SK-N-SH (cell line): ENCODE measurements at regions not wholly inside any gene's neighbourhood (a gene's known extent, or its start where the extent isn't known, plus 50 kb on each side); places are given as distances from the start of the nearest gene placed in this dataset.

Experiments used
- CTCF ChIA-PET: fragments of 300-600, 350-600 bp; formaldehyde crosslinking; extraction: SDS; loops from one replicate; lab custom pipeline; 2021; lab: Yijun Ruan, JAX
- POLR2A ChIA-PET: fragments of 350-600 bp; sonication (Branson Sonifier 250); formaldehyde crosslinking; extraction: SDS; loops from one replicate; lab custom pipeline; 2020; ENCODE audit warnings: antibody characterized with exemption, inconsistent platforms; lab: Yijun Ruan, JAX
- DNase-seq: peaks from one replicate; pipeline ENCODE4 v3.0.0; 2012
- H2AFZ ChIP-seq: fragments of 200-600 bp; sonication (generic); 2 replicates; pipeline ENCODE4 v1.8.1; 2016; ENCODE audit warnings: antibody characterized with exemption, mild to moderate bottlenecking, low read depth
- H3F3A ChIP-seq: fragments of 200-600 bp; sonication (generic); replicated peaks from 2 replicates; pipeline ENCODE3; 2016; ENCODE audit warnings: antibody characterized with exemption, mild to moderate bottlenecking; ENCODE audit not compliant: insufficient read depth
- H3K27ac ChIP-seq, 2 experiments: fragments of 200-500 bp in 1 of 2; fragments of 200-600 bp in 1 of 2; sonication (Bioruptor generic) in 1 of 2; sonication (generic), shearing (Covaris generic) in 1 of 2; 2 replicates each; pipeline versions ENCODE4 v1.5.1 to v1.6.1; 2014 to 2016; ENCODE audit warnings: low read depth in 2 of 2, inconsistent platforms in 1 of 2, low read length in 1 of 2, mild to moderate bottlenecking in 1 of 2, mixed read lengths in 1 of 2
- H3K27me3 ChIP-seq: fragments of 200-600 bp; sonication (generic), shearing (Covaris generic); 2 replicates; pipeline ENCODE4 v1.6.1; 2016; ENCODE audit warnings: mixed run types; ENCODE audit not compliant: insufficient read depth
- H3K36me3 ChIP-seq, 2 experiments: fragments of 200-500 bp in 1 of 2; fragments of 200-600 bp in 1 of 2; sonication (Bioruptor generic) in 1 of 2; sonication (generic) in 1 of 2; replicated peaks in 1 of 2; 2 replicates each; pipeline versions ENCODE3 to v1.5.1; 2014 to 2016; ENCODE audit warnings: low read length in 1 of 2, mild to moderate bottlenecking in 1 of 2; ENCODE audit not compliant: insufficient read depth in 2 of 2, control insufficient read depth in 1 of 2
- H3K4me1 ChIP-seq, 2 experiments: fragments of 200-500 bp in 1 of 2; fragments of 200-600 bp in 1 of 2; sonication (Bioruptor generic) in 1 of 2; sonication (generic), shearing (Covaris generic) in 1 of 2; 2 replicates each; pipeline versions ENCODE4 v1.5.1 to v1.6.1; 2014 to 2016; ENCODE audit warnings: low read depth in 1 of 2, low read length in 1 of 2, mixed run types in 1 of 2; ENCODE audit not compliant: insufficient read depth in 2 of 2, control insufficient read depth in 1 of 2
- H3K4me2 ChIP-seq: fragments of 200-600 bp; sonication (generic), shearing (Covaris generic); 2 replicates; pipeline ENCODE4 v1.6.1; 2017; ENCODE audit warnings: mixed run types
- H3K4me3 ChIP-seq, 2 experiments: fragments of 200-500 bp in 1 of 2; fragments of 200-600 bp in 1 of 2; sonication (Bioruptor generic) in 1 of 2; sonication (generic), shearing (Covaris generic) in 1 of 2; 2 replicates each; pipeline versions ENCODE4 v1.5.1 to v1.8.1; 2014 to 2016; ENCODE audit warnings: low read depth in 2 of 2, inconsistent platforms in 1 of 2, low read length in 1 of 2, mild to moderate bottlenecking in 1 of 2, mixed read lengths in 1 of 2, moderate library complexity in 1 of 2
- H3K79me2 ChIP-seq: fragments of 200-600 bp; sonication (generic); 2 replicates; pipeline ENCODE4 v1.8.1; 2017; ENCODE audit warnings: mild to moderate bottlenecking; ENCODE audit not compliant: insufficient read depth
- H3K9ac ChIP-seq: fragments of 200-600 bp; sonication (generic); 2 replicates; pipeline ENCODE4 v1.6.1; 2017; ENCODE audit warnings: mixed run types
- H3K9me2 ChIP-seq: fragments of 200-600 bp; sonication (generic); 2 replicates; pipeline ENCODE4 v1.6.1; 2017; ENCODE audit warnings: mixed run types
- H3K9me3 ChIP-seq: fragments of 200-600 bp; sonication (generic); 2 replicates; pipeline ENCODE4 v1.6.1; 2017; ENCODE audit warnings: mixed run types, mild to moderate bottlenecking, moderate library complexity
- H4K20me1 ChIP-seq: fragments of 200-600 bp; sonication (generic); 2 replicates; pipeline ENCODE4 v1.6.1; 2017; ENCODE audit warnings: mild to moderate bottlenecking, mixed run types; ENCODE audit not compliant: insufficient read depth
- ELF1 ChIP-seq: IDR thresholded peaks from 2 replicates; pipeline ENCODE4 v1.4.0; 2012
- EZH2phosphoT487 ChIP-seq: fragments of 200-600 bp; sonication (generic); IDR thresholded peaks from 2 replicates; pipeline ENCODE4 v1.6.1; 2017; ENCODE audit warnings: low read depth, mixed run types, mild to moderate bottlenecking, antibody characterized with exemption, moderate library complexity, borderline replicate concordance
- JUND ChIP-seq: IDR thresholded peaks from 2 replicates; pipeline ENCODE4 v1.4.0; 2012
- MXI1 ChIP-seq: IDR thresholded peaks from 2 replicates; pipeline ENCODE4 v1.6.1; 2012; ENCODE audit warnings: mild to moderate bottlenecking, low read depth, low read length, improper control_type of control experiment
- RCOR1 ChIP-seq: fragments of 150-350 bp; IDR thresholded peaks from 2 replicates; pipeline ENCODE4 v1.6.1; 2017; ENCODE audit warnings: antibody characterized with exemption, low read length
- REST ChIP-seq: IDR thresholded peaks from 2 replicates; pipeline ENCODE4 v1.6.1; 2012; ENCODE audit warnings: mild to moderate bottlenecking, low read depth, low read length, moderate library complexity
- RFX5 ChIP-seq: IDR thresholded peaks from 2 replicates; pipeline ENCODE4 v1.6.1; 2012; ENCODE audit warnings: mild to moderate bottlenecking, improper control_type of control experiment, low read length
- SIN3A ChIP-seq: IDR thresholded peaks from 2 replicates; pipeline ENCODE4 v1.6.1; 2012; ENCODE audit warnings: low read depth, mild to moderate bottlenecking, low read length, moderate library complexity, borderline replicate concordance
- WGBS: methylation state at CpG from one replicate; pipeline ENCODE4 v1.1.6; 2017; ENCODE audit warnings: low lambda C conversion rate; 5-methylcytosine and 5-hydroxymethylcytosine counted together
- TF ChIP-seq, protein P1 (sequence below): IDR thresholded peaks from 2 replicates; pipeline ENCODE4 v1.4.0; 2012; ENCODE audit warnings: low read depth, borderline replicate concordance
- TF ChIP-seq, protein P2 (sequence below): IDR thresholded peaks from 2 replicates; pipeline ENCODE4 v1.4.0; 2012; ENCODE audit warnings: low read depth

DNA sequence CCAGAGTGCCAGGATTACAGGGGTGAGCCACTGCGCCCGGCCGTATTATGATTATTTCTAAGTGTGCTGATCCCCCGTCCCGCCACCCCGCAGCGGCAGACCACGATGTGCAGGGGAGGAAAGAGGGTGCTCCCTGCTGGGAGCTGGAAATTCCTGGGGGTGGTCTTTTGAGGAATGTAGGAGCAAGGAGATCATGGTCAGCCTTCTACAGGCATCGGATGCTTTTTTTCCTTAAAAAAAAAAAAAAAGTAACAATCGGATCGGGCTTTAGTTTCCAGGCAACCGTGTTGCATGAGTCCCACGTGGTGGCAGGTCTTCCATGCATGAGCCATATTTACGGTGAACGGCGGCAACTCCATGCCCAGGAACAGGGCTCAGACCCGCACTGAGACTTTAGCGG, 74.2 kb upstream of the COX20 start:
- H3K4me1 ChIP-seq = no peaks in the 10 kb centered on the region
- no peaks in the 10 kb centered on the region for H3K27me3 ChIP-seq
- H3K27ac ChIP-seq = no peak overlapping the region
- H3K9me2 ChIP-seq = no peaks in the 10 kb centered on the region
- H3K79me2 ChIP-seq = no peaks in the 10 kb centered on the region
- TF ChIP-seq, protein P1, sequence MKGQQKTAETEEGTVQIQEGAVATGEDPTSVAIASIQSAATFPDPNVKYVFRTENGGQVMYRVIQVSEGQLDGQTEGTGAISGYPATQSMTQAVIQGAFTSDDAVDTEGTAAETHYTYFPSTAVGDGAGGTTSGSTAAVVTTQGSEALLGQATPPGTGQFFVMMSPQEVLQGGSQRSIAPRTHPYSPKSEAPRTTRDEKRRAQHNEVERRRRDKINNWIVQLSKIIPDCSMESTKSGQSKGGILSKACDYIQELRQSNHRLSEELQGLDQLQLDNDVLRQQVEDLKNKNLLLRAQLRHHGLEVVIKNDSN = peak; percentile 33; the same call in 1 of the 2 replicates
- TF ChIP-seq, protein P2, sequence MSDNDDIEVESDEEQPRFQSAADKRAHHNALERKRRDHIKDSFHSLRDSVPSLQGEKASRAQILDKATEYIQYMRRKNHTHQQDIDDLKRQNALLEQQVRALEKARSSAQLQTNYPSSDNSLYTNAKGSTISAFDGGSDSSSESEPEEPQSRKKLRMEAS = peak; percentile 73; the same call in 1 of the 2 replicates
- TF ChIP-seq SIN3A = peak; percentile 31; the same call in 1 of the 2 replicates
- peak; percentile 90 for TF ChIP-seq MXI1
- TF ChIP-seq EZH2phosphoT487 = no peak
- TF ChIP-seq RFX5 = no peak
- H3K4me3 ChIP-seq = peak overlapping the region; percentile 22 to 23; a peak in 2 of 4 replicates
- no peak overlapping the region for H3K9ac ChIP-seq
- ChIA-PET POLR2A (no interaction called here), CTCF (no interaction called here)
- no peaks in the 10 kb centered on the region for H4K20me1 ChIP-seq
- peak overlapping the region; percentile 24; the same call in 1 of the 2 replicates for H3K4me2 ChIP-seq
- DNase-seq = peak; percentile 70
- no peaks in the 10 kb centered on the region for H3K9me3 ChIP-seq
- no peak overlapping the region for H2AFZ ChIP-seq
- peaks cover 15% of the 10 kb centered on the region for H3F3A ChIP-seq
- 32% methylated on average over 18 of the region's 18 CpGs for WGBS
- H3K36me3 ChIP-seq = no peaks in the 10 kb centered on the region

- Histone ChIP-seq H3K4me2 (no peak overlapping the region), H3F3A (peaks cover 9% of the 10 kb centered on the region), H3K36me3 (no peaks in the 10 kb centered on the region), H3K9me3 (no peaks in the 10 kb centered on the region), H3K4me3 (no peak overlapping the region), H3K27ac (no peak overlapping the region), H3K27me3 (no peaks in the 10 kb centered on the region), H3K9ac (no peak overlapping the region), H3K4me1 (no peaks in the 10 kb centered on the region), H3K79me2 (no peaks in the 10 kb centered on the region), H2AFZ (no peak overlapping the region), H4K20me1 (no peaks in the 10 kb centered on the region), H3K9me2 (no peaks in the 10 kb centered on the region)
- TF ChIP-seq RCOR1 = no peak
- POLR2A ChIA-PET = no interaction called here
- CTCF ChIA-PET = no interaction called here
- DNase-seq = no peak
- 81% methylated on average over 1 of the region's 1 CpG for WGBS
These were observed 72.8 kb upstream of the COX20 start for GRCh38 chr1:244762629-244763028.

- H2AFZ ChIP-seq = no peak overlapping the region
- H3K79me2 ChIP-seq = no peaks in the 10 kb centered on the region
- no peaks in the 10 kb centered on the region for H4K20me1 ChIP-seq
- no peak overlapping the region for H3K4me2 ChIP-seq
- no peak overlapping the region for H3K27ac ChIP-seq
- no peaks in the 10 kb centered on the region for H3K9me2 ChIP-seq
- no peaks in the 10 kb centered on the region for H3K36me3 ChIP-seq
- DNase-seq = no peak
- no peaks in the 10 kb centered on the region for H3K9me3 ChIP-seq
- no peak overlapping the region for H3K4me3 ChIP-seq
- CTCF ChIA-PET = no interaction called here
- H3K27me3 ChIP-seq = no peaks in the 10 kb centered on the region
- peaks cover 5% of the 10 kb centered on the region for H3F3A ChIP-seq
- no peak for TF ChIP-seq REST
- TF ChIP-seq ELF1 = no peak
- no peak for TF ChIP-seq JUND
- H3K9ac ChIP-seq = no peak overlapping the region
- no peaks in the 10 kb centered on the region for H3K4me1 ChIP-seq
- POLR2A ChIA-PET = no interaction called here
- WGBS = 50% methylated on average over 1 of the region's 1 CpG
These were observed 67.3 kb upstream of the COX20 start for GRCh38 chr1:244768186-244768585.
